Liver (tissue), 8 donors: ENCODE measurements at regions not wholly inside any gene's neighbourhood (a gene's known extent, or its start where the extent isn't known, plus 50 kb on each side); places are given as distances from the start of the nearest gene placed in this dataset.

ENCODE experiments used
- DNase-seq: peaks from one replicate; pipeline ENCODE4 v3.0.0-alpha.2; 2017; ENCODE audit warnings: low spot score
- H3K27ac ChIP-seq, 2 donors: one replicate each; pipeline ENCODE4 v1.7.0; 2013; ENCODE audit warnings: inconsistent platforms in 2 of 2, low read length in 2 of 2, control low read depth in 1 of 2, low read depth in 1 of 2, mild to moderate bottlenecking in 1 of 2
- H3K27me3 ChIP-seq, 4 donors: one replicate each; pipeline versions ENCODE4 v1.6.1 to v1.7.0; 2013; ENCODE audit warnings: low read length in 3 of 4, inconsistent platforms in 1 of 4, mild to moderate bottlenecking in 1 of 4, moderate library complexity in 1 of 4; ENCODE audit not compliant: control insufficient read depth in 4 of 4, insufficient read depth in 4 of 4
- H3K36me3 ChIP-seq, 4 donors: one replicate each; pipeline versions ENCODE4 v1.6.1 to v1.7.0; 2013; ENCODE audit warnings: low read length in 3 of 4, mild to moderate bottlenecking in 3 of 4, low read depth in 1 of 4, moderate library complexity in 1 of 4; ENCODE audit not compliant: control insufficient read depth in 4 of 4, insufficient read depth in 3 of 4
- H3K4me1 ChIP-seq, 4 donors: one replicate each; pipeline versions ENCODE4 v1.6.1 to v1.7.0; 2013; ENCODE audit warnings: low read length in 3 of 4, mild to moderate bottlenecking in 3 of 4, moderate library complexity in 1 of 4; ENCODE audit not compliant: control insufficient read depth in 4 of 4, insufficient read depth in 4 of 4
- H3K4me3 ChIP-seq, 3 donors: one replicate each; pipeline versions ENCODE4 v1.6.1 to v1.7.0; 2013; ENCODE audit warnings: low read length in 3 of 3, control low read depth in 1 of 3, low read depth in 1 of 3, mild to moderate bottlenecking in 1 of 3
- H3K9ac ChIP-seq, 2 donors: one replicate each; pipeline ENCODE4 v1.7.0; 2013; ENCODE audit warnings: low read length in 2 of 2, mild to moderate bottlenecking in 2 of 2, moderate library complexity in 2 of 2, control low read depth in 1 of 2, low read depth in 1 of 2
- H3K9me3 ChIP-seq, 4 donors: one replicate each; pipeline versions ENCODE4 v1.6.1 to v1.7.0; 2013; ENCODE audit warnings: low read length in 3 of 4; ENCODE audit not compliant: control insufficient read depth in 4 of 4
- ATF3 ChIP-seq: IDR thresholded peaks from 2 replicates; pipeline ENCODE4 v1.6.1; 2016; ENCODE audit warnings: antibody characterized with exemption
- CTCF ChIP-seq: fragments of 150-350 bp; IDR thresholded peaks from 2 replicates; pipeline ENCODE4 v1.5.1; 2017; ENCODE audit warnings: improper control_type of control experiment, low read depth, low read length; ENCODE audit not compliant: missing input control
- EGR1 ChIP-seq, 2 donors: IDR thresholded peaks; 2 replicates each; pipeline ENCODE4 v1.6.1; 2016 to 2018; ENCODE audit warnings: antibody characterized with exemption in 2 of 2, low read depth in 2 of 2
- FOXA1 ChIP-seq: IDR thresholded peaks from 2 replicates; pipeline ENCODE4 v1.6.1; 2016; ENCODE audit warnings: antibody characterized with exemption
- GABPA ChIP-seq, 2 donors: IDR thresholded peaks in 1 of 2; conservative IDR thresholded peaks in 1 of 2; 2 replicates each; pipeline ENCODE4 v1.6.1; 2016; ENCODE audit warnings: antibody characterized with exemption in 2 of 2, mild to moderate bottlenecking in 1 of 2, moderate library complexity in 1 of 2
- HNF4A ChIP-seq, 2 donors: conservative IDR thresholded peaks; 2 replicates each; pipeline ENCODE4 v1.6.1; 2016; ENCODE audit warnings: antibody characterized with exemption in 2 of 2, mild to moderate bottlenecking in 2 of 2
- HNF4G ChIP-seq: IDR thresholded peaks from 2 replicates; pipeline ENCODE4 v1.6.1; 2016; ENCODE audit warnings: antibody characterized with exemption
- JUND ChIP-seq, 2 donors: IDR thresholded peaks; 2 replicates each; pipeline ENCODE4 v1.6.1; 2016; ENCODE audit warnings: antibody characterized with exemption in 2 of 2
- NR2F2 ChIP-seq: IDR thresholded peaks from 2 replicates; pipeline ENCODE4 v1.6.1; 2016; ENCODE audit warnings: antibody characterized with exemption
- RAD21 ChIP-seq, 2 donors: IDR thresholded peaks; 2 replicates each; pipeline ENCODE4 v1.6.1; 2016; ENCODE audit warnings: antibody characterized with exemption in 2 of 2, mild to moderate bottlenecking in 2 of 2
- REST ChIP-seq: IDR thresholded peaks from 2 replicates; pipeline ENCODE4 v1.6.1; 2016; ENCODE audit warnings: antibody characterized with exemption, mild to moderate bottlenecking
- SP1 ChIP-seq: IDR thresholded peaks from 2 replicates; pipeline ENCODE4 v1.6.1; 2018; ENCODE audit warnings: antibody characterized with exemption, mild to moderate bottlenecking
- YY1 ChIP-seq: IDR thresholded peaks from 2 replicates; pipeline ENCODE4 v1.6.1; 2016; ENCODE audit warnings: antibody characterized with exemption, mild to moderate bottlenecking
- ZBTB33 ChIP-seq: IDR thresholded peaks from 2 replicates; pipeline ENCODE4 v1.6.1; 2016; ENCODE audit warnings: antibody characterized with exemption
- WGBS: extraction: QIAGEN DNeasy Blood & Tissue Kit; methylation state at CpG from one replicate; pipeline ENCODE4 v1.1.7; 2013; 5-methylcytosine and 5-hydroxymethylcytosine counted together
- donor health status: healthy.
- donor health status: healthy.
- donor health status: healthy.
- donor health status: healthy.
- donor health status: healthy.

- Histone ChIP-seq H3K9me3 (no peaks in the 10 kb centered on the region), H3K27me3 (no peaks in the 10 kb centered on the region), H3K4me1 (no peaks in the 10 kb centered on the region), H3K27ac (no peak overlapping the region), H3K9ac (no peak overlapping the region), H3K4me3 (no peak overlapping the region), H3K36me3 (no peaks in the 10 kb centered on the region)
- DNase-seq: no peak
- TF ChIP-seq GABPA (IDR thresholded peaks at IDR 0.05 in 1 of 2, conservative IDR thresholded peaks at IDR 0.05 in 1 of 2): no peak
- TF ChIP-seq RAD21 (IDR thresholded peaks at IDR 0.05): no peak
- no peak for TF ChIP-seq JUND (IDR thresholded peaks at IDR 0.05)
- TF ChIP-seq FOXA1: no peak
- TF ChIP-seq HNF4A (conservative IDR thresholded peaks at IDR 0.05): no peak
- TF ChIP-seq SP1: no peak
- no peak for TF ChIP-seq ZBTB33
- no peak for TF ChIP-seq YY1
- TF ChIP-seq HNF4G: no peak
- no peak for TF ChIP-seq NR2F2
- no peak for TF ChIP-seq CTCF
- no peak for TF ChIP-seq REST
- no peak for TF ChIP-seq EGR1 (IDR thresholded peaks at IDR 0.05; ENCODE audit: low read depth in 2 of 2)
- no peak for TF ChIP-seq ATF3
- 94% methylated on average over 4 of the region's 4 CpGs for WGBS
These were observed 95.0 kb upstream of the DPT start for GRCh38 chr1:168823988-168824387.

- H3K36me3 ChIP-seq: no peaks in the 10 kb centered on the region
- no peaks in the 10 kb centered on the region for H3K9me3 ChIP-seq
- no peaks in the 10 kb centered on the region for H3K27me3 ChIP-seq
- H3K9ac ChIP-seq: no peak overlapping the region
- no peak overlapping the region for H3K27ac ChIP-seq
- DNase-seq: no peak
- TF ChIP-seq EGR1 (IDR thresholded peaks at IDR 0.05; ENCODE audit: low read depth in 2 of 2): no peak
- no peak for TF ChIP-seq CTCF
- TF ChIP-seq REST: no peak
- no peak for TF ChIP-seq HNF4A (conservative IDR thresholded peaks at IDR 0.05)
- WGBS: 90% methylated on average over 2 of the region's 2 CpGs
- no peak overlapping the region for H3K4me3 ChIP-seq
- H3K4me1 ChIP-seq: no peaks in the 10 kb centered on the region
These were observed 95.5 kb upstream of the DPT start for GRCh38 chr1:168824418-168825065.
